ENCODE measurements at regions not wholly inside any gene's neighbourhood (a gene's known extent, or its start where the extent isn't known, plus 50 kb on each side); places are given as distances from the start of the nearest gene placed in this dataset.
A peak's percentile ranks its signal among the peaks of the same experiment; 100 is the strongest.

- no peak for ATAC-seq
- no peak for DNase-seq (ENCODE audit: low spot score)
Observed at GRCh38 chr5:15027764-15028163, 156.2 kb upstream of the ANKH start.

- ATAC-seq (no peak), DNase-seq (ENCODE audit: low spot score) (no peak)
Observed at GRCh38 chr5:15026944-15027343, 155.4 kb upstream of the ANKH start.

- ATAC-seq: no peak
- no peak for DNase-seq (ENCODE audit: low spot score)
Observed at GRCh38 chr5:15026011-15026893, 154.7 kb upstream of the ANKH start.

- no peak for ATAC-seq
- no peak for DNase-seq (ENCODE audit: low spot score)
Observed at GRCh38 chr5:15023846-15024245, 152.3 kb upstream of the ANKH start.

- DNase-seq (ENCODE audit: low spot score) (no peak), ATAC-seq (no peak)
Observed at GRCh38 chr5:15023266-15023665, 151.7 kb upstream of the ANKH start.

- DNase-seq (ENCODE audit: low spot score) (no peak), ATAC-seq (no peak)
Observed at GRCh38 chr5:15021266-15022046, 149.9 kb upstream of the ANKH start.

- DNase-seq (ENCODE audit: low spot score) (no peak), ATAC-seq (no peak)
Observed at GRCh38 chr5:15020736-15021135, 149.2 kb upstream of the ANKH start.

- ATAC-seq (peak; percentile 88), DNase-seq (ENCODE audit: low spot score) (peak; percentile 66)
Observed at GRCh38 chr5:15014809-15015208, 143.2 kb upstream of the ANKH start.

- DNase-seq (ENCODE audit: low spot score) (no peak), ATAC-seq (peak; percentile 79)
Observed at GRCh38 chr5:15013654-15014463, 142.3 kb upstream of the ANKH start.

GRCh38 chr5:15012061-15012460 lies 140.5 kb upstream of the ANKH start:
- ATAC-seq: no peak
- DNase-seq (ENCODE audit: low spot score): no peak

- ATAC-seq (no peak), DNase-seq (ENCODE audit: low spot score) (no peak)
Observed at GRCh38 chr5:15010936-15011335, 139.4 kb upstream of the ANKH start.

- ATAC-seq (peak; percentile 70), DNase-seq (ENCODE audit: low spot score) (peak; percentile 53)
Observed at GRCh38 chr5:15009420-15009819, 137.8 kb upstream of the ANKH start.

GRCh38 chr5:15008921-15009320 lies 137.3 kb upstream of the ANKH start:
- ATAC-seq (no peak), DNase-seq (ENCODE audit: low spot score) (no peak)

GRCh38 chr5:15008476-15008875 lies 136.9 kb upstream of the ANKH start:
- ATAC-seq (peak; percentile 91), DNase-seq (ENCODE audit: low spot score) (peak; percentile 97)

- ATAC-seq (no peak), DNase-seq (ENCODE audit: low spot score) (no peak)
Observed at GRCh38 chr5:15007646-15008045, 136.1 kb upstream of the ANKH start.

GRCh38 chr5:15004506-15004905 lies 132.9 kb upstream of the ANKH start:
- DNase-seq (ENCODE audit: low spot score): no peak
- ATAC-seq: no peak

- DNase-seq (ENCODE audit: low spot score) (peak; percentile 57), ATAC-seq (peak; percentile 97)
Observed at GRCh38 chr5:15003511-15003920, 131.9 kb upstream of the ANKH start.

- DNase-seq (ENCODE audit: low spot score) (no peak), ATAC-seq (no peak)
Observed at GRCh38 chr5:15002791-15003190, 131.2 kb upstream of the ANKH start.

GRCh38 chr5:15002173-15002572 lies 130.6 kb upstream of the ANKH start:
- DNase-seq (ENCODE audit: low spot score) (no peak), ATAC-seq (no peak)

GRCh38 chr5:15001517-15001916 lies 129.9 kb upstream of the ANKH start:
- no peak for ATAC-seq

GRCh38 chr5:14998491-14998890 lies 126.9 kb upstream of the ANKH start:
- DNase-seq (ENCODE audit: low spot score) (no peak), ATAC-seq (no peak)

More at GRCh38 chr5:15001517-15001916, 129.9 kb upstream of the ANKH start:
- no peak for DNase-seq (ENCODE audit: low spot score)
